K562 (cell line): ENCODE measurements at regions not wholly inside any gene's neighbourhood (a gene's known extent, or its start where the extent isn't known, plus 50 kb on each side); places are given as distances from the start of the nearest gene placed in this dataset.

ENCODE experiments used
- CHAMP1 ChIP-seq: fragments of 450-650 bp; IDR thresholded peaks from 2 replicates; pipeline ENCODE4 v1.6.1; 2016; ENCODE audit warnings: mild to moderate bottlenecking
- ESRRB ChIP-seq: fragments of 250-450 bp; sonication (Bioruptor Pico); IDR thresholded peaks from 2 replicates; pipeline ENCODE4 v1.5.0; 2020; ENCODE audit warnings: mild to moderate bottlenecking, moderate library complexity, borderline replicate concordance
- FOS ChIP-seq: IDR thresholded peaks from 3 replicates; pipeline ENCODE4 v1.6.1; 2011; ENCODE audit not compliant: insufficient read length; ENCODE audit errors: extremely low read depth
- FOXP4 ChIP-seq: sonication (generic); formaldehyde crosslinking; IDR thresholded peaks from 2 replicates; pipeline ENCODE4 v1.8.0; 2022; ENCODE audit warnings: mild to moderate bottlenecking, missing genetic modification reagents, borderline replicate concordance
- GABPB1 ChIP-seq: sonication (generic); formaldehyde crosslinking; IDR thresholded peaks from 2 replicates; pipeline ENCODE4 v1.8.0; 2022; ENCODE audit warnings: mild to moderate bottlenecking, missing genetic modification reagents
- JUN ChIP-seq, 2 experiments: sonication (generic) in 1 of 2; formaldehyde crosslinking in 1 of 2; IDR thresholded peaks; 2 replicates each; pipeline versions ENCODE4 v1.6.1 to v1.8.0; 2012 to 2022; ENCODE audit warnings: borderline replicate concordance in 2 of 2, mild to moderate bottlenecking in 2 of 2, improper control_type of control experiment in 1 of 2, low read depth in 1 of 2, low read length in 1 of 2, missing genetic modification reagents in 1 of 2
- NR2C2 ChIP-seq, 2 experiments: fragments of 200-800 bp in 1 of 2; sonication (Bioruptor generic) in 1 of 2; sonication (generic) in 1 of 2; formaldehyde crosslinking in 1 of 2; IDR thresholded peaks; 2 replicates each; pipeline versions ENCODE4 v1.6.1 to v1.8.0; 2016 to 2022; ENCODE audit warnings: mild to moderate bottlenecking in 1 of 2, missing compliant biosample characterization in 1 of 2, missing genetic modification characterization in 1 of 2, missing genetic modification reagents in 1 of 2
- PTTG1 ChIP-seq: fragments of 450-650 bp; IDR thresholded peaks from 2 replicates; pipeline ENCODE4 v1.6.1; 2016; ENCODE audit warnings: low read depth, mild to moderate bottlenecking, missing genetic modification characterization, missing compliant biosample characterization
- SMARCE1 ChIP-seq: fragments of 450-650 bp; IDR thresholded peaks from 2 replicates; pipeline ENCODE4 v1.7.1; 2016; ENCODE audit warnings: mild to moderate bottlenecking
- TAL1 ChIP-seq: fragments of 450-650 bp; IDR thresholded peaks from 2 replicates; pipeline ENCODE4 v1.6.1; 2016; ENCODE audit warnings: mild to moderate bottlenecking
- TOE1 ChIP-seq, 2 experiments: fragments of 450-650 bp in 1 of 2; sonication (generic) in 1 of 2; formaldehyde crosslinking in 1 of 2; IDR thresholded peaks; 2 replicates each; pipeline versions ENCODE4 v1.7.1 to v1.8.0; 2016 to 2022; ENCODE audit warnings: borderline replicate concordance in 2 of 2, mild to moderate bottlenecking in 2 of 2, antibody characterized with exemption in 1 of 2, inconsistent platforms in 1 of 2, low read depth in 1 of 2, missing genetic modification reagents in 1 of 2, moderate library complexity in 1 of 2
- ZNF175 ChIP-seq: fragments of 200-800 bp; sonication (Bioruptor generic); IDR thresholded peaks from 2 replicates; pipeline ENCODE4 v1.6.1; 2016; ENCODE audit warnings: low read depth, mild to moderate bottlenecking, missing genetic modification characterization, missing compliant biosample characterization

GRCh38 chr3:72163809-72164634 lies 379.1 kb upstream of the PROK2 start (continued):
- TF ChIP-seq ESRRB (no peak), NR2C2 (CRISPR knock-in tag; IDR thresholded peaks at IDR 0.05) (no peak), NR2C2 (tag; IDR thresholded peaks at IDR 0.05) (peak; percentile 51), CHAMP1 (peak; percentile 15; the same call in 1 of the 2 replicates), SMARCE1 (peak; percentile 66), PTTG1 (tag) (no peak), FOS (no peak), TOE1 (IDR thresholded peaks at IDR 0.05; ENCODE audit: borderline replicate concordance) (peak; percentile 26; the same call in 1 of the 2 replicates), TOE1 (CRISPR knock-in tag; IDR thresholded peaks at IDR 0.05; ENCODE audit: borderline replicate concordance, low read depth) (no peak), TAL1 (peak; percentile 90), FOXP4 (CRISPR knock-in tag) (peak; percentile 54; the same call in 1 of the 2 replicates), ZNF175 (CRISPR knock-in tag) (peak; percentile 61; the same call in 1 of the 2 replicates), JUN (IDR thresholded peaks at IDR 0.05; ENCODE audit: borderline replicate concordance, low read depth, low read length) (peak; percentile 67; the same call in 1 of the 2 replicates), JUN (CRISPR knock-in tag; IDR thresholded peaks at IDR 0.05; ENCODE audit: borderline replicate concordance) (no peak), GABPB1 (CRISPR knock-in tag) (0 out of 2 replicates have a peak, but pooled peaks have one; percentile 36)
